ENCODE measurements at regions not wholly inside any gene's neighbourhood (a gene's known extent, or its start where the extent isn't known, plus 50 kb on each side); places are given as distances from the start of the nearest gene placed in this dataset.

- Histone ChIP-seq H3K27me3 (replicated peaks in 2 of 5; ENCODE audit: control insufficient read depth in 4 of 5, insufficient read depth in 5 of 5, low read length in 4 of 5) (no peaks in the 10 kb centered on the region), H3K9me3 (ENCODE audit: control extremely low read depth in 1 of 5, control insufficient read depth in 4 of 5, insufficient read depth in 2 of 5, low read depth in 1 of 5, low read length in 4 of 5) (no peaks in the 10 kb centered on the region), H3K4me1 (ENCODE audit: control extremely low read depth in 1 of 4, control insufficient read depth in 4 of 4, insufficient read depth in 4 of 4, low read length in 3 of 4) (no peaks in the 10 kb centered on the region), H3K27ac (ENCODE audit: insufficient read depth in 1 of 2, low read depth in 1 of 2, low read length in 2 of 2, poor library complexity in 1 of 2, severe bottlenecking in 2 of 2) (no peak overlapping the region), H3K36me3 (ENCODE audit: control insufficient read depth in 4 of 4, insufficient read depth in 4 of 4, low read length in 3 of 4) (no peaks in the 10 kb centered on the region), H3K4me3 (ENCODE audit: control insufficient read depth in 1 of 7, extremely low read depth in 1 of 7, insufficient read depth in 4 of 7, low read depth in 2 of 7, low read length in 6 of 7) (no peak overlapping the region)
- DNase-seq: peak in 2 of 3 donors; percentile 46 to 53
- ChIA-PET CTCF (no interaction called here), POLR2A (no interaction called here)
Measured at GRCh38 chr5:18236386-18236785, 602.1 kb downstream of the TAF11L14 start.

GRCh38 chr5:18238321-18238720, 604.1 kb downstream of the TAF11L14 start:
- no peak overlapping the region for H3K27ac ChIP-seq (ENCODE audit: insufficient read depth in 1 of 2, low read depth in 1 of 2, low read length in 2 of 2, poor library complexity in 1 of 2, severe bottlenecking in 2 of 2)
- H3K27me3 ChIP-seq (replicated peaks in 2 of 5; ENCODE audit: control insufficient read depth in 4 of 5, insufficient read depth in 5 of 5, low read length in 4 of 5): no peaks in the 10 kb centered on the region
- ChIA-PET CTCF (no interaction called here), POLR2A (no interaction called here)
- no peaks in the 10 kb centered on the region for H3K4me1 ChIP-seq (ENCODE audit: control extremely low read depth in 1 of 4, control insufficient read depth in 4 of 4, insufficient read depth in 4 of 4, low read length in 3 of 4)
- H3K36me3 ChIP-seq (ENCODE audit: control insufficient read depth in 4 of 4, insufficient read depth in 4 of 4, low read length in 3 of 4): no peaks in the 10 kb centered on the region
- WGBS (ENCODE audit: insufficient coverage): no CpG with 5 or more reads among the region's 2 CpGs
- no peak for DNase-seq
- H3K4me3 ChIP-seq (ENCODE audit: control insufficient read depth in 1 of 7, extremely low read depth in 1 of 7, insufficient read depth in 4 of 7, low read depth in 2 of 7, low read length in 6 of 7): no peak overlapping the region
- H3K9me3 ChIP-seq (ENCODE audit: control extremely low read depth in 1 of 5, control insufficient read depth in 4 of 5, insufficient read depth in 2 of 5, low read depth in 1 of 5, low read length in 4 of 5): no peaks in the 10 kb centered on the region

- Histone ChIP-seq H3K27me3 (replicated peaks in 2 of 5; ENCODE audit: control insufficient read depth in 4 of 5, insufficient read depth in 5 of 5, low read length in 4 of 5) (no peaks in the 10 kb centered on the region), H3K27ac (ENCODE audit: insufficient read depth in 1 of 2, low read depth in 1 of 2, low read length in 2 of 2, poor library complexity in 1 of 2, severe bottlenecking in 2 of 2) (no peak overlapping the region), H3K4me1 (ENCODE audit: control extremely low read depth in 1 of 4, control insufficient read depth in 4 of 4, insufficient read depth in 4 of 4, low read length in 3 of 4) (no peaks in the 10 kb centered on the region), H3K36me3 (ENCODE audit: control insufficient read depth in 4 of 4, insufficient read depth in 4 of 4, low read length in 3 of 4) (no peaks in the 10 kb centered on the region), H3K9me3 (ENCODE audit: control extremely low read depth in 1 of 5, control insufficient read depth in 4 of 5, insufficient read depth in 2 of 5, low read depth in 1 of 5, low read length in 4 of 5) (no peaks in the 10 kb centered on the region), H3K4me3 (ENCODE audit: control insufficient read depth in 1 of 7, extremely low read depth in 1 of 7, insufficient read depth in 4 of 7, low read depth in 2 of 7, low read length in 6 of 7) (no peak overlapping the region)
- no CpG with 5 or more reads among the region's 1 CpG for WGBS (ENCODE audit: insufficient coverage)
- DNase-seq: no peak
- POLR2A ChIA-PET: no interaction called here
- CTCF ChIA-PET: no interaction called here
Measured at GRCh38 chr5:18240971-18241370, 606.7 kb downstream of the TAF11L14 start.

DNA sequence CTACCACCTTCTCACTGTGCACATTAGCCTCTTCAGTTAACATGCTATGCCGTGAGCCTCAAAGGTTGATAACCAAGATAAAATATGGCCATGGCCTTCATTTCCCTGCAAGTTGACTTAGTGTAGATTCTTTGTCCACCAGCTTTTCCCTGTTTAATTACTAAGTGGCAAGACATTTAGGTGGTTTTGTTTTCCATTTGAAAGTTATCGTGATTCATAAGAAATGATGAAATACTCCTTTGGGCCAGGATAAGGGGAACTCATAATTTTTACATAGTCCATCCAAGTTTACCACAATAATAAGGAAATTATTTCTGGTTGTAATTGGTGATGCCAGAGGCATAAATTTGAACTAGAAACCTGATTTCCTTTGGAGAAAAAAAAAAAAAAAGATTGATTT, 609.6 kb downstream of the TAF11L14 start:
- ChIA-PET POLR2A (no interaction called here), CTCF (interaction anchor here (1.3 kb wide), 1 partner anchor 20 kb away, joined by 3 read pairs; no protein-coding TSS in a partner anchor)
- DNase-seq: no peak
- Histone ChIP-seq H3K4me1 (ENCODE audit: control extremely low read depth in 1 of 4, control insufficient read depth in 4 of 4, insufficient read depth in 4 of 4, low read length in 3 of 4) (no peaks in the 10 kb centered on the region), H3K27ac (ENCODE audit: insufficient read depth in 1 of 2, low read depth in 1 of 2, low read length in 2 of 2, poor library complexity in 1 of 2, severe bottlenecking in 2 of 2) (no peak overlapping the region), H3K36me3 (ENCODE audit: control insufficient read depth in 4 of 4, insufficient read depth in 4 of 4, low read length in 3 of 4) (no peaks in the 10 kb centered on the region), H3K9me3 (ENCODE audit: control extremely low read depth in 1 of 5, control insufficient read depth in 4 of 5, insufficient read depth in 2 of 5, low read depth in 1 of 5, low read length in 4 of 5) (peaks cover 0 to 4% (median 0%) of the 10 kb centered on the region in 5 experiments), H3K4me3 (ENCODE audit: control insufficient read depth in 1 of 7, extremely low read depth in 1 of 7, insufficient read depth in 4 of 7, low read depth in 2 of 7, low read length in 6 of 7) (no peak overlapping the region), H3K27me3 (replicated peaks in 2 of 5; ENCODE audit: control insufficient read depth in 4 of 5, insufficient read depth in 5 of 5, low read length in 4 of 5) (no peaks in the 10 kb centered on the region)
- 100% methylated on average over 1 of the region's 2 CpGs for WGBS (ENCODE audit: insufficient coverage)

DNA sequence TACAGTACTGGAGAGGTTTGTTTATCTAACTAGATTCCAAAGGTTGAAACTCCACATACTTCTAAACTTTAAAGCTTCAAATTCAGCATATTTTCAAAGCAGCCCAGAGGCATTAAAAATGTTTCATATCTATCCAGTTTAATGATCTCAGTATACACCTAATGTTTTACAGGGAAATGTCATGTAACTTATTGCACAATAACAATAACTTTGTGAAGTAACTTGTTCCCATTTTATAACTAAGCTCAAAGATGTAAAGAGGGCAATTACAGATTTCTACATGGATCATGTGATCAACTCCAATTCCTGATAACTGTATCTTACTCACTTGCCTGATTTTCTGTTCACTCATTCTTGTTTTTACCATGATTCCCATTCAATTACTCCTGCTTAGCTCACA, 610.0 kb downstream of the TAF11L14 start:
- Histone ChIP-seq H3K36me3 (ENCODE audit: control insufficient read depth in 4 of 4, insufficient read depth in 4 of 4, low read length in 3 of 4) (no peaks in the 10 kb centered on the region), H3K4me3 (ENCODE audit: control insufficient read depth in 1 of 7, extremely low read depth in 1 of 7, insufficient read depth in 4 of 7, low read depth in 2 of 7, low read length in 6 of 7) (no peak overlapping the region), H3K27ac (ENCODE audit: insufficient read depth in 1 of 2, low read depth in 1 of 2, low read length in 2 of 2, poor library complexity in 1 of 2, severe bottlenecking in 2 of 2) (no peak overlapping the region), H3K27me3 (replicated peaks in 2 of 5; ENCODE audit: control insufficient read depth in 4 of 5, insufficient read depth in 5 of 5, low read length in 4 of 5) (no peaks in the 10 kb centered on the region), H3K4me1 (ENCODE audit: control extremely low read depth in 1 of 4, control insufficient read depth in 4 of 4, insufficient read depth in 4 of 4, low read length in 3 of 4) (no peaks in the 10 kb centered on the region), H3K9me3 (ENCODE audit: control extremely low read depth in 1 of 5, control insufficient read depth in 4 of 5, insufficient read depth in 2 of 5, low read depth in 1 of 5, low read length in 4 of 5) (peaks cover 0 to 4% (median 0%) of the 10 kb centered on the region in 5 experiments)
- CTCF ChIA-PET: interaction anchor here (1.3 kb wide), 1 partner anchor 21 kb away, joined by 3 read pairs; no protein-coding TSS in a partner anchor
- no peak for DNase-seq
- POLR2A ChIA-PET: no interaction called here

GRCh38 chr5:18252559-18252958, 618.3 kb downstream of the TAF11L14 start:
- Histone ChIP-seq H3K4me3 (ENCODE audit: control insufficient read depth in 1 of 7, extremely low read depth in 1 of 7, insufficient read depth in 4 of 7, low read depth in 2 of 7, low read length in 6 of 7) (no peak overlapping the region), H3K9me3 (ENCODE audit: control extremely low read depth in 1 of 5, control insufficient read depth in 4 of 5, insufficient read depth in 2 of 5, low read depth in 1 of 5, low read length in 4 of 5) (peaks cover 0 to 8% (median 3%) of the 10 kb centered on the region in 5 experiments), H3K27me3 (replicated peaks in 2 of 5; ENCODE audit: control insufficient read depth in 4 of 5, insufficient read depth in 5 of 5, low read length in 4 of 5) (no peaks in the 10 kb centered on the region), H3K4me1 (ENCODE audit: control extremely low read depth in 1 of 4, control insufficient read depth in 4 of 4, insufficient read depth in 4 of 4, low read length in 3 of 4) (no peaks in the 10 kb centered on the region), H3K36me3 (ENCODE audit: control insufficient read depth in 4 of 4, insufficient read depth in 4 of 4, low read length in 3 of 4) (no peaks in the 10 kb centered on the region), H3K27ac (ENCODE audit: insufficient read depth in 1 of 2, low read depth in 1 of 2, low read length in 2 of 2, poor library complexity in 1 of 2, severe bottlenecking in 2 of 2) (no peak overlapping the region)
- ChIA-PET CTCF (no interaction called here), POLR2A (no interaction called here)
- DNase-seq: no peak
- WGBS (ENCODE audit: insufficient coverage): 100% methylated on average over 2 of the region's 3 CpGs

DNA sequence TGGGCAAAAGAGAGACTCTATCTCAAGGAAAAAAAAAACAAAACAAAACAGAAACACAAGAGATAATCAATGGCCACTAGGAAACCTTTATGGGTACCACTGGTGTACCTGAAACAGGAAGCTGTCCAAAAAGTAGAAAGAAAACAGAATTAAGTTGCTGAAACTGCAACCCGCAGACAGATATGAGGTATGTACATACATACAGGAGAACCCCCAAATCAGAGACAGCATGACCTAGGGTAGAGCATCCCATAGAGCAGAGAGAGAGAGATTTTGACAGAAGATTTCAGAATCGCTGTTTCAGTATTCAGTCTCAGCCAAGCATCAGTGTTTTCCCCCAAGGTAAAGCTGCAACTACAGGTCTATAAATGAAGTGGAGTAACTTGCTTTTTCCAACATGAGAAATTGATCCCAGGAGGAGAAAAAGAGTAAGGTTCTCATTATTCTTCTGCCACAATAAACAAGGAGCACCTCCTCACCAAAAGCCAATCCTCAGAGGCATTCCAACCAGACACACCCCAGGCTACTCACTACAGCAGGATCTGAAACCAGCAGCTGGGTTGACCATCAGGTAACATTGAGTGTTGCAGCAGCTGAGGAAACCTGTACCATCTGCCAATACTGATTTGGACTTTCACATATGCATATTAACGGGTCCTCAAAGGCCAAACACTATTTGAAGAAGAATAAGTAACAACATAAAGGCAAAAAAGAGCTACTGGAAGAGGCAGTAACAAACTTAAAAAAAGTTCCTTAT, 630.0 kb downstream of the TAF11L14 start:
- peaks cover 0 to 3% (median 0%) of the 10 kb centered on the region in 5 experiments for H3K27me3 ChIP-seq (replicated peaks in 2 of 5; ENCODE audit: control insufficient read depth in 4 of 5, insufficient read depth in 5 of 5, low read length in 4 of 5)
- ChIA-PET POLR2A (no interaction called here), CTCF (no interaction called here)
- H3K27ac ChIP-seq (ENCODE audit: insufficient read depth in 1 of 2, low read depth in 1 of 2, low read length in 2 of 2, poor library complexity in 1 of 2, severe bottlenecking in 2 of 2): no peak overlapping the region
- H3K4me3 ChIP-seq (ENCODE audit: control insufficient read depth in 1 of 7, extremely low read depth in 1 of 7, insufficient read depth in 4 of 7, low read depth in 2 of 7, low read length in 6 of 7): no peak overlapping the region
- no peaks in the 10 kb centered on the region for H3K36me3 ChIP-seq (ENCODE audit: control insufficient read depth in 4 of 4, insufficient read depth in 4 of 4, low read length in 3 of 4)
- 95% methylated on average over 3 of the region's 3 CpGs for WGBS (ENCODE audit: insufficient coverage)
- H3K4me1 ChIP-seq (ENCODE audit: control extremely low read depth in 1 of 4, control insufficient read depth in 4 of 4, insufficient read depth in 4 of 4, low read length in 3 of 4): no peaks in the 10 kb centered on the region
- no peak for DNase-seq
- H3K9me3 ChIP-seq (ENCODE audit: control extremely low read depth in 1 of 5, control insufficient read depth in 4 of 5, insufficient read depth in 2 of 5, low read depth in 1 of 5, low read length in 4 of 5): peaks cover 0 to 1% (median 0%) of the 10 kb centered on the region in 5 experiments
